HG03025 (cell line): ENCODE measurements at regions not wholly inside any gene's neighbourhood (a gene's known extent, or its start where the extent isn't known, plus 50 kb on each side); places are given as distances from the start of the nearest gene placed in this dataset.
"Not testable (repeated sequence)": the region's sequence is repeated elsewhere in the genome, so short reads cannot be mapped to it uniquely, and the experiment has no call there.

Source experiments
- ATAC-seq: cut with Tn5 transposase; IDR thresholded peaks from one replicate; pipeline ENCODE4 v1.9.1; 2021; ENCODE audit warnings: mild to moderate bottlenecking, moderate library complexity; ENCODE audit not compliant: unreplicated experiment, low FRiP score

DNA sequence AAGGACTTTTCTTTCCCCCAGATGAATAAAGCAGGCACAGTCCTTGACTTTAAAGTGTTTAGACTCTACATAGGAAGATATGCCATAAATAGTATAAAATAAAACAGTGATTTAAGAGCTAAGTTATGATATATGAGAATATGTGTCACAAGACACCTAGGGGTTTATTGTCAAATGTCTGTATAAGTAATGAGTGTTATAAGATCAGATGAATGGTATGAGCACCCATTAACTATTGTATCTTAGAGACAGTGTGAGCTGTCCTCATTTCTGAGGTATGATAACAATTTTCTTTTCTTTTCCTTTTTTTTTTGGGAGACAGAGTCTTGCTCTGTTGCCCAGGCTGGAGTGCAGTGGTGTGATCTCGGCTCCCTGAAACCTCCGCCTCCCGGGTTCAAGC lies 365.3 kb downstream of the RND3 start:
- no peak for ATAC-seq

DNA sequence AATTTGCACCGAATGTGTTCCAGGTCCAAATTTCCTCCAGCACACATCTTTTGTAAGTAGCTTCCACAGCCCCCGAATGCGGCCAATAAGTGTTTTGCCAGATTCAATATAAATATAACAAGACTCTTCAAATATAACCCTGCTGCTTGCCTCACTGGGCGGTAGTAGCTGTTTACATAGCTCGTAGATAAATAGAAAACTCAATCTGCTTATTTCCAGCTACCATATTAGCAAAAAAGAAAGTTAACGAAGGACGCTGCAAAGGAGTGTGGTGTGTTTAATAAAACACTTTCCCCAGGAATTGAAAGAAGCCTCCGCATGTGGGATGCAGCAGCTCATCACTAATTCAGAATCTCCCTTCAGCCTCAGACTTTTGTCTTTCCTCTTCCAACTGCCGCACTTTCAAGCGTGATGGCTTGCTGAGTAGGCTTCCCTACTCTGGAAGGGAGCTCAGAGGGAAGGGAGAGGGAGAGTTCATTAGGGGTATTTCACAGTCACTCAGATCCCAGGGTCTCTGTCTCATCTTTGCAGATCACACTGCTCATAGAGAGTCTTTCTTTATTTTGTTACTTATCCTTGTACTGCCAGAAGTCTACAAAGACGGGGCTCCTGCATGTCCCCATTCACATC lies 367.0 kb downstream of the RND3 start:
- ATAC-seq = no peak

DNA sequence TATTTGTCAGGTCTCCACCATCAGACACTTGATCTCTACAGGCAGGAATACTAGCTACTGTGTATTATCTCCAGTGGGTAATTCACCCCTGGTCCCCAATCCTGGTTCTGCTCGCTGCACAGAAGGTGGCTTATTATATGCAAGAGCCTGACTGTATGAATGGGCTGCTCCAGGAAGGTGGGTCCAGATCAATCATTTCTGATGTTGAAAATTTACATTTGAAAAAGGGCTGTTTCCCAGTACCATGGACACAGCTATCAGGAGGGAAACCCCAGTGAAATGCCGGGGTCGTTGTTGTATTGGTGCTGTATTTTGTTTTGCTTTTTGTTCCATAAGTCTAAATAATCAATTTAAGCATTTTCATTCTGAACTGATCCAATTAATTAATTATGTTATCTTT lies 367.6 kb downstream of the RND3 start:
- no peak for ATAC-seq

DNA sequence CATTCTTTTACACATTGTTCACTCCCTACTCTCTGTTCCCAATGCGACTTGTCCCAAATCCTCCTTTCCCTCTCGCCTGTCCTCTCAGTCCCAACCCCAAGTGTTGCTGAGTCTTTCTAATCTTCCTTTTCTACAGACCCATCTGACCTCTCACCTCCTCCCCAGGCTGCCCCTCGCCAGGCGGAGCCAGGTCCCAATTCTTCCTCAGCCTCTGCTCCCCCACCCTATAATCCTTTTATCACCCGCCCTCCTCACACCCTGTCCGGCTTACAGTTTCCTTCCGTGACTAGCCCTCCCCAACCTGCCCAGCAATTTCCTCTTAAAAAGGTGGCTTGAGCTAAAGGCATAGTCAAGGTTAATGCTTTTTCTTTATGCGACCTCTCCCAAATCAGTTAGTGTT lies 373.4 kb downstream of the RND3 start:
- ATAC-seq = not testable (repeated sequence)

DNA sequence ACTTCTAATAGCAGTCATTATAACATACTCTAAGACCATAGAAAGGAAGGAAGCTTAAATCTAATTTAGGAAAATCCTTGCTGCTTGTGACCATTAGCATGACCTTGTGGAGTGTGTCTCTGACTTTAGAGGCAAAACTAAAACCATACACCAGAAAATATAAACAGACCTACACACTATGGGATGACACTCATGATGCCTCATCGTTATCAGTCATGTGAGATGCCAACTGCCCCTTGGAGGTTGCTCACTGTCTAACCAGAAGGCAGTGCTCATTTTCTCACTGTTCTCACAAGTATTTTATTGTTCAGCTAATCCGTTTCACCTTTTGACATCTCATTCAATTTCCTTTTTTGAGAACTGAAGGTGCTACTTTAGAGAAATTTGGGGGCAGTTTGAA lies 376.9 kb downstream of the RND3 start:
- ATAC-seq = no peak

DNA sequence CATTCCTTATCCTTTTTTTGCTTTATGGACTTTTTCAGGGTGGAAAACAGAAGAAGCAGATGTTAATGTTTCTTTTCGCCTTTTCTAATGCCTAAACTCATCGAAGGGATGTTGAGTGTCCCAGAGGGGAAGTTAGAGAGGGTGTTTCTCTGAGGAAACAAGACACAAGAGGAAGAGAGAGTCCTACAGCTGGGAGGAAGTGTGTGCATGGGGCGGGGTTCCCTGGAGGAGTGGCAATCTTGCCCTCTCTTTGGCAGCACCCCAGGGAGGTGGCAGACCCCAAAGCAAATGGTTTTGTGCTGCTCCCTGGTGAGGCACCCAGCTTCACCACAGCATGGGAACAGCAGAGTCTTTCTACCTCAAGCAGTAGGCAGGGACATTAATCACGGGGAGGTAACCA lies 377.6 kb downstream of the RND3 start:
- no peak for ATAC-seq

DNA sequence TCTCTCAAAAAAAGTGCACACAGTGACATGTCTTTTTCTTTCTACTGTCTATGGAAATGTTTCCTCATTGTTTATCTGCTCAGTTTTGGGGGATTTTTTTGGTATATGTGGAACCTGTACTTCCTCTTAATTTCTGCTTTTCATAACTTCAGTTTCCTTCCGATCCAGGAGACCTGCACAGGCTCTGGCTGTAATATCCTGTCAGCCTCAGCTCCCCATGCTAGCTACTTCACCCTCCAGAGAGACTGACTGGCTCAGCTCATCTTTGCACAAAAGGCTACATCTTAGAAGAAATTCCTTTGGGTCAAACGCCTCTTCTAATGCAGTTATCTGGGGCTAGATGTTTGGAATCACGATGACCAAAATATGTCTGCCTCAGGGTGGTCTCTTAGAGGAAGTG lies 378.4 kb downstream of the RND3 start:
- ATAC-seq = no peak

DNA sequence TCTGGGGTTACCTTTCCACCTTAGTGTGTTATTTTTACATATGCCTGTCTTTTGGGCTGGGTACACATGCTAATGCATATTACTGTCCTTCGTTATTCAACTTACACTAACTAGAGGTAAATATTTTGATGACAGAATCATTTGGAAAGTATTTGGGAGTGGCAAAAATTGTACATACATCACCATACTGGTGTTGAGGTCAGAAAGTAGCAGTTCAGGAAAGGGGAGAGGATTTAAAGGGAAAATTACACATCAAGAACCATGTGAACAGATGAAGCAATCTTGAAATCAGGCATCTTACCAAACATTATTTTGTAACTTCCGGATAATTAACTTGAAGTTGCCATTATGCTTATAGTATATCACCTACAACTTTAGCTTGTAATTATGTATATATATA lies 379.7 kb downstream of the RND3 start:
- no peak for ATAC-seq

DNA sequence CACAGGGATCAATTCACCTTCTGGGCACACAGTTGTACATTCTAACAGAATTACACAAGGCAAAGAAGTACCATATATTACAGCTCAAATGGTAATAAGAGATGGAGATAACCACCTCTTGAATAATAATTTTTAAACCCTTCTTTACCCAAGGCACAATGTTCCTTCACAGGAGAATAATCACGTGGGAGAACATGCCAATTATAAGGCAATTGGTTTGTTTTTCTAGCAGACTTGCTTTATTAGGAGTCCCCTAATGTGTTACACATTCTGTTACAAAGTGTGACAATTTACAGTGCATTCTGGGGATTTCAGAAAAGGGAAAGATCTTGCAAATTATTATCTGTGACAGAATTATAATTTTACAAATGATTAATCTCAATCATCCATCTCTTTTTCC lies 380.3 kb downstream of the RND3 start:
- no peak for ATAC-seq

DNA sequence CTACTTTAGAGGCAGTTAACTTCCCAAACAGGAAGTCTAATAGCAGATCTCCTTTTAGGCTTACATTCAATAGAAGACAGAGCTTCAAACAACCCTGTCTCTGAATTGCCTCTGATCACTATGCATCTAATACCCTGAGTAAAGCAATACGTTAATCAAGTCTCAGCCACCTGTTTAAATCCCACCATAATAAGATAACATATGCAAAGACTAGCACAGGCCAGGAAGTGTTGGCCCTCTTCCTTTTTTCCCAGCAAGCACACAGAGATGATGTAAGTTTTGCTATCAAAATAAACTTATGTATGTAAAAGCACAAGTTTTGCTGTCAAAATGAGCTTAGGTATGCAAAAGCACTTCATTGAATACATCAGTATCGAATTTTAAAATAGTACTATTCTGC lies 385.5 kb downstream of the RND3 start:
- no peak for ATAC-seq

DNA sequence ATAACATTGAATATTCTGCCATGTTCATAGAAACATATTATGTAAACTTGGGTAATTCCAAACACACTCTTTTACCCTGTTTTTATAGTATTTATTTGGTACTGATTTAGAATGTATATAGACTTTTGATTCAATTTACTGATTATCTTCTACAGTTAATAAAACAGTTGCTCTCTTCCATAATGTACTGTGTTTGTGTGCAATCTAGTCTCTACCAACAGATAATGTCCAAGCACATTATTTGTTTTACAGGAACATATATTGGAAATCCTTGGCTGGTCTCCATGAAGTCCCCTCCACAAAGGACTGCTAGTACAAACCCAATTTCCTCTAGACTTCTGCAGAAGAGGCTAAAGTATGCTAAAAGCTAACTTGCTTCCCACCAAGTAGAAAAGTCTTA lies 386.6 kb downstream of the RND3 start:
- ATAC-seq = no peak

DNA sequence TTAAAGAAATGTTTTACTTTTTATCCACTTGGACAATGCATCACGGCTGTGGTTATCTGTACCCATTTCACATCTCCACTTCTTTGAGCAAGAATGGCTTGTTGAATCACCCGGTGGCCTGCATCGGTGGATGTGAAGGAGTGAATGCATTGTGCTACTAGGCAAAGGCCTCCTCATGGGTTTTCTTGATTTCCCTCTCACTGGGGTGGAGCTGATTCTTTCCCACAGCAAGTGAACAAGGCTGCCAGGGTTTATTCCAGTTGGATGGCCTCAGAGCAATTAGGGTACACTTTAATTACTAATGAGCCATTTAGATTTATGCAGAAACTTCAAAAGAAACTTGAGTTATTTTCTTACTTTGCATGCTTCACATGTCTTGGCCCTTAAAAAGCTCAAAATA lies 387.1 kb downstream of the RND3 start:
- no peak for ATAC-seq

DNA sequence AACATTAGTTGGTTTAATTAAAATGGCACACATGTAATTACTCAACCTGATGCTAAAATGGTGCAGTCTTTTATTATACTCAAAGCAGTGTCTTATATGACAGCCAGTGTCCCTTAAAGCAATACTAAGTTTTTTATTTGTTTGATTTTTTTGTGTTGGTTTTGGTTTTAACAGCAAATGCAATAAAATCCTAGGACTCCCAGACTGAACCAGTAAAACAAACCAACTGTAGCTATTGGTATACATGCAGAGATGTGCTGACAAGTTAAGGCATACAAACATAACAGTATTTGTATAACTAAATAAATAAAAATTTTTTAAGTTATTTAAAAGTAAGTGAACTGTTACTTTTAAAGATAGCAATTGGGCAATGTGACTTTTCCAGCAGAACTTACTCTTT lies 387.7 kb downstream of the RND3 start:
- no peak for ATAC-seq

DNA sequence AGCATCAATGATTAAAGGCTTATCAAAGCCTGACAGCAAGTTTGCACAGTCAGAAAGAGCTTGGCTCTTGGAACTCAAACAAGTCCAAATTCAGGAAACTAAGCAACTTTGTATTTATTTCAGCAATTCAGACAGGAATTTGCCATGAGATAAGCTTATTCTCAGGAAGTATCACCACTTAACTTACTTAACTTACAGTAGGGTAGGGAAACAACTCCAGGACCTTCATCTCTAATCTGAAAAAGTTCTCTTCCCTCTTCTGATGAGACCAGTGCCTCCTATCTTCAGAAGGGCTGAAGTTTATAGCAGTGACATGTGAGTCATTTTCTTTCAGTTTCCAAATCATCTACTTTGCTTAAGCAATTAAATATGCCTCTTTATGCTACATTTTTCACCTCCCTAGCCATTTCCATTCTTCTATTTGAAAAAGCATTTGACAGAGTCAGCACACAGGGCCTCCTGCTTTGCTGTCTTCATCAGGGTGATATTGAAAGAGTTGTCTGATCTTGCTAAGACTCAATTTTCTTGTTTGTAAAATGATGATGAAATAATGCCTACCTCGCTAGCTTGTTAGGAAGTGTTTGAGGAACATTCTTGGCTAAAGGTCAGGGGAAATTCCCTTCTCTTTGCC lies 389.5 kb downstream of the RND3 start:
- no peak for ATAC-seq

DNA sequence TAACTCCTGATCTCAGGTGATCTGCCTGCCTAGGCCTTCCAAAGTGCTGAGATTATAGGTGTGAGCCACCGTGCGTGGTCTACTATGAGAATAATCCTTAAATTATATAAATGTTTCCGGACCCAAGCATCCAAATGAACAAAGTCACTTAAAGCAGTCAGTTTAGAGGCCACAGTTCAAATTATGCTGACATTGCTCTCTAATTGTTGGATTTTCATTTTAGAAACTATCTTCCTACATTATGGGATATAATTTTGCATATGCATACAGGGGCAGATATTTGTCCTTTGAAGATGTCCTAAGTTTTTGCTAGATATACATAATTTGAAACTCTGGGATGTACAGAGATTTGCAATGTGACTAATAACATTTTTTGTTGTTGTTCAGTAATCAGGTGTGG lies 390.1 kb downstream of the RND3 start:
- ATAC-seq = no peak

DNA sequence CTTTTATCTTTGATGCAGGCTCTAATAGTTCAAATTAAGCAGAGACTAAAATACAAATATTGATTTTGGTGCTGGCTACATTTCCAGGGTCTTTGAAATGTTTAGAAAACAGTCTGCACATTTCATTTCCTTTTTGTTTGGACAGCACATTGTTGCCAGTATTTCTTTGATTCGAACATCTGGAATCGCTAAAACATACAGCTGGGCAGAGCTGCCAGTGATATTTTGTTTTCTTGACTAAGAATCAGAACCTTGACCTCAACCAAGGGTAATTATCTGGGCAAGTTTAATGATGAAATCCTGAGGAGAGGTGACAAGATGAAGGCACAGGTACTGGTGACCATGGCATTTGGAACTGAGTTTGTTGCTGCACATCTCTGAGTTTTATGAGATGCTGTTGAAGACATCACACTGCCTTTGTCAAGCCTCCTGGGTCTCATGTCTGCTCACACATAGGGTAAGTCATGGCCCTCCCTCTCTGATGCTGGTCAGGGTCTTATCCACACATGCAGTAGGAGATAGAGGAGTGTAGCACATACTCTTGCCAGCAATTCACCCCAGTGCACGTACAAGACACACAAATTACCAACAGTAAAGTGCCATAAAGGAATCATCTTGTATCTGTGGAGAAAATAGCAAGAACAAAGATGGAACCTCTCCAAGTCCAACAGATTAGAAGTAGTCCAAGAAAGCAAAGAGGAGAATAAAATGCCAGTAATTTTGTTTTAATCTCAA lies 391.9 kb downstream of the RND3 start:
- no peak for ATAC-seq

DNA sequence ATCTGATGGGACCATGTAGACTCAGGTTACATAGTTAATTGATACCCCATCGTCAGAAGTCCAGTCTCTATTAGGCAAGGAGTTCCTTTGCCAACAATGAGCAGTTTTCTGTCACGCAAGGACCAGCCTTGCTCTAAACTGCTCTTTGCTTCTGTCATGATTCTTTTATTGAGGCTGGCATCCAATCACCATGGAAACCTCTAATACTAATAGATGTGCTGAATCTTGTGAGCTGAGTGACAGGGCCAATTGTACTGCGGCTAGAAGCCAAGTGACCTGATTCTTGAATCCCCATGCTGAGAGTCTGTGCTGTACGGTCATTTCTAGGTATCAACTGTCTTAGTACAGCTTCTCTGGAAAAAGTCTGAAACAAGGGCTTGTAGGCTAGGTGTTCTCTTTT lies 395.6 kb downstream of the RND3 start:
- ATAC-seq = no peak

DNA sequence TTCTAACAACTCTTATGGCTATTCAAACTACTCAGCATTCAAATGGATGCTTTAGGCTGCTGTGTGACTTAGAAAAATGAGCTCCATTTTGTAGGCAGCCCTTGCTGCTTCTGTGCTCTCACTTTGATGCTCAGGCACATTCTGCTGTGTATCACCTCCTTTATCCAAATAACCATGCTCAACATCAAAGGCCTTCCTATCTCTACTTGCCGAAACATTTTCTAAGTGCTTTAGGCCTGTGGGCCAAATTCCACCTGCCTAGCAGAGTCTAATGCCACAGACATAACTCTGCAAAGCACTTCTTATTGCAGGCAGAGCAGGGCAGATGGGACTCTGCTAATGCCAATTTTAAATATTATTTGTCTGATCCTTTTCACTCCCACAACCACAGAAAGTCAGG lies 397.4 kb downstream of the RND3 start:
- no peak for ATAC-seq

DNA sequence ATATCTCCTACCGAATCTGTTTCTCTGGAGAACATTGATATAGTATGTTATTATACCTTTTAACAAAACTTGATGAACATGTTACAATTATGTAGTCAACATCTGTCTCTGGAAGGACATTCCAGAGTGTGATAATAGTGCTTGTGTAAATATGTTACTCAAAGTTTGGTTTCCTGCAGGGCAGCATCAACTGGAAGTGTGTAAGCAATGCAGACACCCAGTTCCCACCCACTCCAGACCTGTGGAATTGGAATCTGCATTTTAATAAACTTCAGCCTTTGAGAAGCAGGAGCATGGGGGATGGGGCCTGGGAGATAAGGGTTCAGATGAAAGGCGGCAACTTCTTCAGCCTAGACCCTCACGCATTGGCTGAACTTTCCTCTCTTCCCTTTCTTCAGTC lies 398.9 kb downstream of the RND3 start:
- no peak for ATAC-seq

DNA sequence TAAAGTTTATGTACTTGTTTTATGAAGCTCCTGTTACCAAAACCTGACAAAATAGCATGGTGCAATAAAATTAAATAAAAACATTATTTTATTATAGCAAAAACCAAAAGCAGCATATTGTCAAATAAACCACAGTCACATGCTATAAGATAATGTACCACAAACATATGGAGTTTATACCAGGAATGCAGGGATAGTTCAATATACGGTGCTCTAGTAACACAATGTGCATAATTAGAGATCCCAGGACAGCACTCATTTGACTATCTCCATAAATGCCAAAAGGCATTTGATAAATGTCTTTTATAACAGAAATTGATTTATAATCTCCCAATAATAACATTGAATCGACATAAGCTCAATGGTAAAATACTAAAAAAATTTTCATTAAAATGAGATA lies 402.0 kb downstream of the RND3 start:
- ATAC-seq = no peak

DNA sequence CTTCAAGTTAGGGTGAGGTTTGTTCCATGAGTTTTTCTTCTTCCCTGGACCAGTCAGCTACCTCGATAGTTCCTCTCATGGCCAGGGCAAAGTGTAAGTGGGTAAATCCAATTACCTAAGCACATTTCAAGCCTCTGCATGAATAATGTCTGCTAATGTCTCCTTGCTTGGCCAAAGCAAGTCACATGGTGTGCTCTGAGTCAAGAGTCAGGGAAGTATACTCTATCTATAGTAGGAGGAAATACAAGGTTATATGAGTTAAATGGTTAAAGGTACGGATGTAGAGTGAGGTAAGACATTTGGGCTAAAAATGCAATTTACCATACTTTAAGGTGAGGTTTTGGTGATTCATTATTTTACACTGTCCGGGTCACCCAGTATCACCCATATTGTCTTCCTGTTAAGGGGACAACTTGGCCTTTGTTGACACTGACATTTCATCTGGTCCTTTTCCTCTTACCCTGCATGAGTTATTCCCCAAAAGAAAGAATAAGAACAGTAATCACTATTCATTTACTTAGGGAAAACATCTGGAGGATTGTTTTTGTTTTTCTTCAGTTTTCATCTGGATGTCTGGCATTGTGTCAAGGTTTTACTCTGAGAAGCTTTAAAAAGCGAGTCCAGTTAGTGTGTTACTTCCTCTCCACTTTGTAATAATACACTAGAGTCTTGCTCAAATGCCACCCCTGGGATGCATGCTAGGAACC lies 405.5 kb downstream of the RND3 start:
- ATAC-seq = no peak

DNA sequence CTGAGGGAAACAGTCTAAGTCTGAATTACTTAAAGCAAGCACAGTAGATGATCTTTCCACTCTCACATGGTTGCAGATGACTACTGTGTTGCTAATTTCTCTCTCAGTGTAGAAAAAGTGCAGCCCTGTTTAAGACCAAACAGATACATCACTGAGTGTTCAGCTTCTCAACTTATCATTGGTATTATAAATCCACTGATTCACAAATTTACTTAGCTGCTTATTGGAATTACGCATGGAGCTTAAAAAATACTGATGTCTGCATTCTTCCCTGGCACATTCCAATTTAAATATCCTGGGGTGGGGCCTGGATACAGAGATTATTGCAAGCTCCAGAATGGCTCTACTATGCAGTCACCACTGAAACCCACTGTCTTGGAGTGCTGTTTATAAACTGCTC lies 411.2 kb downstream of the RND3 start:
- no peak for ATAC-seq
